CD4-positive, alpha-beta T cell treated with Interleukin-21 for 1 hour (primary cell): ENCODE measurements at regions not wholly inside any gene's neighbourhood (a gene's known extent, or its start where the extent isn't known, plus 50 kb on each side); places are given as distances from the start of the nearest gene placed in this dataset.
"Not testable (repeated sequence)": the region's sequence is repeated elsewhere in the genome, so short reads cannot be mapped to it uniquely, and the experiment has no call there.

ENCODE experiments used
- DNase-seq: peaks from one replicate; pipeline ENCODE4 v3.0.0-alpha.2; 2020

- no peak for DNase-seq
Measured at GRCh38 chrX:22538580-22538979, 265.9 kb downstream of the CBLL2 start.

- no peak for DNase-seq
Measured at GRCh38 chrX:22541926-22542325, 269.2 kb downstream of the CBLL2 start.

GRCh38 chrX:22542641-22543040, 269.9 kb downstream of the CBLL2 start:
- no peak for DNase-seq

- no peak for DNase-seq
Measured at GRCh38 chrX:22559506-22559905, 286.8 kb downstream of the CBLL2 start.

- no peak for DNase-seq
Measured at GRCh38 chrX:22575161-22575845, 302.6 kb downstream of the CBLL2 start.

GRCh38 chrX:22577181-22577580, 304.5 kb downstream of the CBLL2 start:
- DNase-seq: no peak

- no peak for DNase-seq
Measured at GRCh38 chrX:22585831-22586230, 313.1 kb downstream of the CBLL2 start.

GRCh38 chrX:22589845-22590244, 317.1 kb downstream of the CBLL2 start:
- DNase-seq: no peak

GRCh38 chrX:22594766-22595165, 322.1 kb downstream of the CBLL2 start:
- no peak for DNase-seq

GRCh38 chrX:22603060-22603459, 330.3 kb downstream of the CBLL2 start:
- no peak for DNase-seq

GRCh38 chrX:22609452-22609851, 336.7 kb downstream of the CBLL2 start:
- not testable (repeated sequence) for DNase-seq

GRCh38 chrX:22616867-22617266, 344.2 kb downstream of the CBLL2 start:
- DNase-seq: no peak

GRCh38 chrX:22627576-22627975, 354.9 kb downstream of the CBLL2 start:
- DNase-seq: no peak

GRCh38 chrX:22628275-22628674, 355.6 kb downstream of the CBLL2 start:
- no peak for DNase-seq

GRCh38 chrX:22629105-22629725, 356.5 kb downstream of the CBLL2 start:
- DNase-seq: no peak

GRCh38 chrX:22634083-22634482, 361.4 kb downstream of the CBLL2 start:
- no peak for DNase-seq

GRCh38 chrX:22634751-22635150, 362.0 kb downstream of the CBLL2 start:
- no peak for DNase-seq

GRCh38 chrX:22648281-22648680, 351.5 kb upstream of the DDX53 start:
- DNase-seq: no peak

GRCh38 chrX:22650691-22651090, 349.1 kb upstream of the DDX53 start:
- no peak for DNase-seq

GRCh38 chrX:22652596-22652995, 347.2 kb upstream of the DDX53 start:
- no peak for DNase-seq

GRCh38 chrX:22660756-22661155, 339.0 kb upstream of the DDX53 start:
- no peak for DNase-seq

GRCh38 chrX:22662776-22663175, 337.0 kb upstream of the DDX53 start:
- no peak for DNase-seq

- no peak for DNase-seq
Measured at GRCh38 chrX:22664826-22665225, 334.9 kb upstream of the DDX53 start.

- no peak for DNase-seq
Measured at GRCh38 chrX:22665818-22666217, 333.9 kb upstream of the DDX53 start.

- DNase-seq: no peak
Measured at GRCh38 chrX:22666441-22666840, 333.3 kb upstream of the DDX53 start.
